ENCODE measurements at regions not wholly inside any gene's neighbourhood (a gene's known extent, or its start where the extent isn't known, plus 50 kb on each side); places are given as distances from the start of the nearest gene placed in this dataset.

- Histone ChIP-seq H3K4me3 (replicated peaks; ENCODE audit: low read depth, low read length) (no peak overlapping the region), H3K36me3 (ENCODE audit: control insufficient read depth, insufficient read depth, low read length) (no peaks in the 10 kb centered on the region), H3K27me3 (replicated peaks; ENCODE audit: control insufficient read depth, insufficient read depth, low read length) (no peaks in the 10 kb centered on the region)
- no peak for DNase-seq (ENCODE audit: extremely low read depth, insufficient read length)
- TF ChIP-seq CTCF (IDR thresholded peaks at IDR 0.05; ENCODE audit: insufficient read depth, low read length, poor library complexity, severe bottlenecking): no peak
Measured at GRCh38 chr12:11573880-11574279, 75.6 kb upstream of the ETV6 start.

GRCh38 chr12:11576104-11576503, 73.4 kb upstream of the ETV6 start:
- Histone ChIP-seq H3K36me3 (ENCODE audit: control insufficient read depth, insufficient read depth, low read length) (no peaks in the 10 kb centered on the region), H3K4me3 (replicated peaks; ENCODE audit: low read depth, low read length) (no peak overlapping the region), H3K27me3 (replicated peaks; ENCODE audit: control insufficient read depth, insufficient read depth, low read length) (no peaks in the 10 kb centered on the region)
- peak; percentile 54 for DNase-seq (ENCODE audit: extremely low read depth, insufficient read length)
- TF ChIP-seq CTCF (IDR thresholded peaks at IDR 0.05; ENCODE audit: insufficient read depth, low read length, poor library complexity, severe bottlenecking): no peak

GRCh38 chr12:11577658-11578260, 71.7 kb upstream of the ETV6 start:
- H3K36me3 ChIP-seq (ENCODE audit: control insufficient read depth, insufficient read depth, low read length): no peaks in the 10 kb centered on the region
- peak; percentile 37 for TF ChIP-seq CTCF (IDR thresholded peaks at IDR 0.05; ENCODE audit: insufficient read depth, low read length, poor library complexity, severe bottlenecking)
- no peak for DNase-seq (ENCODE audit: extremely low read depth, insufficient read length)
- no peaks in the 10 kb centered on the region for H3K27me3 ChIP-seq (replicated peaks; ENCODE audit: control insufficient read depth, insufficient read depth, low read length)
- no peak overlapping the region for H3K4me3 ChIP-seq (replicated peaks; ENCODE audit: low read depth, low read length)

GRCh38 chr12:11578461-11578993, 70.9 kb upstream of the ETV6 start:
- peak; percentile 78 for DNase-seq (ENCODE audit: extremely low read depth, insufficient read length)
- Histone ChIP-seq H3K27me3 (replicated peaks; ENCODE audit: control insufficient read depth, insufficient read depth, low read length) (no peaks in the 10 kb centered on the region), H3K36me3 (ENCODE audit: control insufficient read depth, insufficient read depth, low read length) (no peaks in the 10 kb centered on the region), H3K4me3 (replicated peaks; ENCODE audit: low read depth, low read length) (peak overlapping the region; percentile 29; the same call in 1 of the 2 replicates)
- TF ChIP-seq CTCF (IDR thresholded peaks at IDR 0.05; ENCODE audit: insufficient read depth, low read length, poor library complexity, severe bottlenecking): no peak

GRCh38 chr12:11580125-11580751, 69.2 kb upstream of the ETV6 start:
- no peak for TF ChIP-seq CTCF (IDR thresholded peaks at IDR 0.05; ENCODE audit: insufficient read depth, low read length, poor library complexity, severe bottlenecking)
- peak; percentile 56 for DNase-seq (ENCODE audit: extremely low read depth, insufficient read length)

More at GRCh38 chr12:11580125-11580751, 69.2 kb upstream of the ETV6 start:
- Histone ChIP-seq H3K4me3 (replicated peaks; ENCODE audit: low read depth, low read length) (no peak overlapping the region), H3K27me3 (replicated peaks; ENCODE audit: control insufficient read depth, insufficient read depth, low read length) (no peaks in the 10 kb centered on the region), H3K36me3 (ENCODE audit: control insufficient read depth, insufficient read depth, low read length) (no peaks in the 10 kb centered on the region)
